CD4-positive, alpha-beta memory T cell (primary cell): ENCODE measurements at regions not wholly inside any gene's neighbourhood (a gene's known extent, or its start where the extent isn't known, plus 50 kb on each side); places are given as distances from the start of the nearest gene placed in this dataset.

Experiments
- CTCF ChIA-PET: fragments of 350-600 bp; sonication (Branson Sonifier 250); formaldehyde crosslinking; loops from one replicate; lab custom pipeline; 2021; ENCODE audit warnings: inconsistent platforms; ENCODE audit not compliant: partially characterized antibody; lab: Charles Lee
- POLR2A ChIA-PET: fragments of 350-600 bp; sonication (Branson Sonifier 250); formaldehyde crosslinking; loops from one replicate; lab custom pipeline; 2021; ENCODE audit not compliant: partially characterized antibody; lab: Charles Lee
- DNase-seq, 5 donors: peaks; one replicate each; pipeline versions ENCODE4 v3.0.0 to v3.0.0-alpha.2; 2020 to 2022; ENCODE audit warnings: mixed read lengths in 1 of 5
- H3K27ac ChIP-seq: one replicate; pipeline ENCODE4 v1.7.0; 2013; ENCODE audit warnings: low read depth, low read length
- H3K27me3 ChIP-seq: 2 replicates; pipeline ENCODE4 v1.7.0; 2013; ENCODE audit warnings: mild to moderate bottlenecking, low read length, moderate library complexity; ENCODE audit not compliant: insufficient read depth
- H3K36me3 ChIP-seq: 2 replicates; pipeline ENCODE4 v1.7.0; 2013; ENCODE audit warnings: mild to moderate bottlenecking, low read length, moderate library complexity; ENCODE audit not compliant: insufficient read depth
- H3K4me1 ChIP-seq: 2 replicates; pipeline ENCODE4 v1.7.0; 2013; ENCODE audit warnings: mild to moderate bottlenecking, low read length, moderate library complexity; ENCODE audit not compliant: insufficient read depth
- H3K4me3 ChIP-seq, 2 donors: one replicate each; pipeline ENCODE4 v1.7.0; 2013; ENCODE audit warnings: low read length in 2 of 2, mild to moderate bottlenecking in 1 of 2
- H3K9me3 ChIP-seq, 2 donors: one replicate each; pipeline ENCODE4 v1.7.0; 2013; ENCODE audit warnings: low read length in 2 of 2, control low read depth in 1 of 2; ENCODE audit not compliant: control insufficient read depth in 1 of 2
- H3K27ac Mint-ChIP-seq, 7 donors: one replicate each; pipeline ENCODE4 v1.8.0; 2020 to 2021; ENCODE audit warnings: mixed read lengths in 7 of 7, mild to moderate bottlenecking in 6 of 7, inconsistent platforms in 3 of 7, moderate library complexity in 3 of 7
- H3K27me3 Mint-ChIP-seq, 2 donors: one replicate each; pipeline ENCODE4 v1.8.0; 2020 to 2021; ENCODE audit warnings: mixed read lengths in 2 of 2
- H3K36me3 Mint-ChIP-seq, 2 donors: one replicate each; pipeline ENCODE4 v1.8.0; 2020 to 2021; ENCODE audit warnings: mixed read lengths in 2 of 2, inconsistent platforms in 1 of 2, mild to moderate bottlenecking in 1 of 2
- H3K4me1 Mint-ChIP-seq, 4 donors: one replicate each; pipeline ENCODE4 v1.8.0; 2020 to 2021; ENCODE audit warnings: mixed read lengths in 4 of 4, mild to moderate bottlenecking in 1 of 4
- H3K4me3 Mint-ChIP-seq, 8 donors: one replicate each; pipeline ENCODE4 v1.8.0; 2020 to 2021; ENCODE audit warnings: mixed read lengths in 8 of 8, mild to moderate bottlenecking in 7 of 8, moderate library complexity in 6 of 8, inconsistent platforms in 3 of 8
- H3K9me3 Mint-ChIP-seq, 8 donors: one replicate each; pipeline ENCODE4 v1.8.0; 2020 to 2021; ENCODE audit warnings: mixed read lengths in 8 of 8, mild to moderate bottlenecking in 5 of 8, inconsistent platforms in 3 of 8, moderate library complexity in 1 of 8
- intact Hi-C: fragments of 100-400 bp; cut with micrococcal nuclease; formaldehyde crosslinking; loops from one replicate; pipeline ENCODE4 v1.15.1; 2023

DNA sequence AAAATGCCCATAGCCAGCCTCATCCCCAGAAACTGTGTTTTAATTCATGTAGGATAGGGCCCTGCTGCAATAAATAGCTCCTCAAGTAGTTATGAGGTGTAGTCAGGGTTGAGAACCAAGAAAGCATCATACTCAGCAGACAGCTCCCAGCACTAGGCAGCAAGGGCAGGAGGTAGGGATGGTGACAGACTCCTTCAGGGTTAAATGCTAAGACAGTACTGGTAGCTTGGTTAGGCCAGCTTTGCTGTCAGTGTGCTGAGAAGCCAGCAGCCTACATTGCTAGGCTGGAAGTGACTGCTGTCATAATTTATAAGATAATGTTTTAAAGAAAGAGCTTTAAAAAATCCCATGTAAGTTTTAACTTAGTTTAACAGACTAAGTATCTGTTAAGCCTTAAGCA, 113.9 kb upstream of the IMMP2L start:
- no peak for DNase-seq
- peaks cover 4 to 8% of the 10 kb centered on the region in 2 donors for H3K27me3 Mint-ChIP-seq
- no peaks in the 10 kb centered on the region for H3K27me3 ChIP-seq
- no peak overlapping the region for H3K4me3 Mint-ChIP-seq
- ChIA-PET CTCF (interaction anchor here (0.8 to 1.1 kb wide), 2 partner anchors 10 to 60 kb away, joined by 3 read pairs; no protein-coding TSS in a partner anchor), POLR2A (no interaction called here)
- intact Hi-C loops = no loop called here
- H3K27ac Mint-ChIP-seq = no peak overlapping the region
- H3K27ac ChIP-seq = no peak overlapping the region
- no peaks in the 10 kb centered on the region for H3K4me1 Mint-ChIP-seq
- H3K9me3 ChIP-seq = no peaks in the 10 kb centered on the region
- H3K9me3 Mint-ChIP-seq = peaks cover 0 to 2% (median 0%) of the 10 kb centered on the region in 8 donors
- no peak overlapping the region for H3K4me3 ChIP-seq
- no peaks in the 10 kb centered on the region for H3K36me3 ChIP-seq
- H3K4me1 ChIP-seq = no peaks in the 10 kb centered on the region
- H3K36me3 Mint-ChIP-seq = no peaks in the 10 kb centered on the region

DNA sequence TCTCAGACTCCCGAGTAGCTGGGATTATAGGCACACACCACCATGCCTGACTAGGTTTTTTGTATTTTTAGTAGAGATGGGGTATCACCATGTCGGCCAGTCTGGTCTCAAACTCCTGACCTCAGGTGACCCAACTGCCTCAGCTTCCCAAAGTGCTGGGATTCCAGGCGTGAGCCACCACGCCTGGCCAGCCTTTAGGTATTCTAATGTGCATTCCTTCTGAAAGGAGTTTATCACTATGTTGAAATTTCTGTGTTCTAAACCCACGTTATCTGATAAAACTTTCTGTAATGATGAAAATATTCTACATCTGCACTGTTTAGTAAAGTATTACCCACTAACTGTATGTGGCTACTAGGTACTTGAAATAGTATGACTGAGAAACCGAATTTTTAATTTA, 110.6 kb upstream of the IMMP2L start:
- Histone ChIP-seq H3K36me3 (no peaks in the 10 kb centered on the region), H3K4me1 (no peaks in the 10 kb centered on the region), H3K27me3 (no peaks in the 10 kb centered on the region), H3K27ac (no peak overlapping the region), H3K4me3 (no peak overlapping the region), H3K9me3 (no peaks in the 10 kb centered on the region)
- Mint-ChIP-seq H3K4me3 (no peak overlapping the region), H3K27me3 (peaks cover 4 to 12% of the 10 kb centered on the region in 2 donors), H3K4me1 (no peaks in the 10 kb centered on the region), H3K36me3 (no peaks in the 10 kb centered on the region), H3K9me3 (no peaks in the 10 kb centered on the region), H3K27ac (no peak overlapping the region)
- DNase-seq = no peak
- ChIA-PET POLR2A (no interaction called here), CTCF (no interaction called here)
- intact Hi-C loops = no loop called here

DNA sequence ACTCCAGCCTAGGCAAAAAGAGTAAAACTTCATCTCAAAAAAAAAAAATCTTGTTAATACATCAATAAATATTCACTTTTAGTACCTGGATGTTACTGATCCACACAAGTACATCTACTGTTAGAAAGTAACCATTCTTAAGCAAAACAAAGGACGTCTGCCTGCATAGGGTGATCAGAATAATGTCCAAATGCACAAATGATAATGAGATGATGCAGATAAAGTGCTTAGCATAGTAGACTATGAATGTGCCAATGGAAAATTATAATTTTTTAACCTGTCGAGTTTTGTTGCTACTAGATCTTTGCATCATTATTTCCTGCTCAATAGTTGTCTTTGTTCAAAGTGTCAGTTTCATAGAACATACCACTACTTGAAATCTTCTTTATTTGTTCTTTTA, 109.6 kb upstream of the IMMP2L start:
- DNase-seq = no peak
- H3K27me3 Mint-ChIP-seq = peaks cover 4 to 14% of the 10 kb centered on the region in 2 donors
- Histone ChIP-seq H3K4me3 (no peak overlapping the region), H3K27me3 (no peaks in the 10 kb centered on the region), H3K9me3 (no peaks in the 10 kb centered on the region), H3K27ac (no peak overlapping the region), H3K36me3 (no peaks in the 10 kb centered on the region), H3K4me1 (no peaks in the 10 kb centered on the region)
- H3K4me1 Mint-ChIP-seq = no peaks in the 10 kb centered on the region
- no peaks in the 10 kb centered on the region for H3K36me3 Mint-ChIP-seq
- ChIA-PET CTCF (no interaction called here), POLR2A (no interaction called here)
- H3K4me3 Mint-ChIP-seq = no peak overlapping the region
- H3K9me3 Mint-ChIP-seq = no peaks in the 10 kb centered on the region
- no peak overlapping the region for H3K27ac Mint-ChIP-seq
- intact Hi-C loops = no loop called here

DNA sequence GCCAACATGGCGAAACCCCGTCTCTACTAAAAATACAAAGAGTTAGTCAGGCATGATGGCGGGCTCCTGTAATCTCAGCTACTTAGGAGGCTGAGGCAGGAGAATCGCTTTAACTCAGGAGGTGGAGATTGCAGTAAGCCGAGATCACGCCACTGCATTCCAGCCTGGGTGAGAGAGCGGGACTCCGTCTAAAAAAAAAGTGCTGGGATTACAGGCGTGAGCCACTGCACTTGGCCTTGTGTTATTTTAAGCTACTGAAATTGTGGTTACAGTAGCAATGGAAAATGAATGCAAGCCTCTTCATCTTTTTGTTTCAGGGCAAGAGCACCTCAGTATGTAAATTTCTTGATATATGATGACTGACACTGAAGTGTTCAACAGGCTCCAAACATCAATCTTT, 106.4 kb upstream of the IMMP2L start:
- H3K27ac Mint-ChIP-seq = no peak overlapping the region
- H3K4me3 Mint-ChIP-seq = no peak overlapping the region
- intact Hi-C loops = no loop called here
- H3K36me3 ChIP-seq = no peaks in the 10 kb centered on the region
- no peaks in the 10 kb centered on the region for H3K27me3 ChIP-seq
- H3K27me3 Mint-ChIP-seq = peaks cover 2 to 14% of the 10 kb centered on the region in 2 donors
- no peaks in the 10 kb centered on the region for H3K9me3 ChIP-seq
- H3K9me3 Mint-ChIP-seq = no peaks in the 10 kb centered on the region
- H3K4me1 ChIP-seq = no peaks in the 10 kb centered on the region
- no peak overlapping the region for H3K27ac ChIP-seq
- POLR2A ChIA-PET = no interaction called here
- H3K4me3 ChIP-seq = no peak overlapping the region
- CTCF ChIA-PET = no interaction called here
- no peak for DNase-seq
- no peaks in the 10 kb centered on the region for H3K36me3 Mint-ChIP-seq
- no peaks in the 10 kb centered on the region for H3K4me1 Mint-ChIP-seq

DNA sequence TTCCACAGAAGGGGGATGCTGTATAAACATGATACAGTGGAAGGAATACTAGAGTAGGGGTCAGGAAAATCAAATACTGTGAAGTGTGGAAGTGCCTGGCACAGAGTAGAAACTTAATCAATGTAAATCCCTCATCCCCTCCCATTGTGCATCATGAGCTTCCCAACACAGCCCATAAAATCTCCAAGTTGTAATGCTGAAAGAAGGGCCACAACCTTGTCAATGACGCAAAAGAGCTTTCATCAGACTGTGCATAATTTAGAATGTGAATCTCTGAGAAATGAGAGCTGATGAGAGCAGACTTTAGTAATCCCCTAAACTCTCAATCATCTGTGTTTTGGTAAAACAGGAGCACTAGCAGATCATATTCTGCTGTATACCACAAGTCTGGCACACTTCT, 105.2 kb upstream of the IMMP2L start:
- H3K27me3 Mint-ChIP-seq = peaks cover 0 to 12% of the 10 kb centered on the region in 2 donors
- H3K9me3 Mint-ChIP-seq = no peaks in the 10 kb centered on the region
- no peaks in the 10 kb centered on the region for H3K4me1 Mint-ChIP-seq
- H3K4me3 ChIP-seq = no peak overlapping the region
- no peak overlapping the region for H3K4me3 Mint-ChIP-seq
- H3K36me3 ChIP-seq = no peaks in the 10 kb centered on the region
- H3K36me3 Mint-ChIP-seq = no peaks in the 10 kb centered on the region
- ChIA-PET POLR2A (no interaction called here), CTCF (no interaction called here)
- DNase-seq = no peak
- no peak overlapping the region for H3K27ac ChIP-seq
- intact Hi-C loops = no loop called here
- no peaks in the 10 kb centered on the region for H3K4me1 ChIP-seq
- no peaks in the 10 kb centered on the region for H3K9me3 ChIP-seq
- no peak overlapping the region for H3K27ac Mint-ChIP-seq
- H3K27me3 ChIP-seq = no peaks in the 10 kb centered on the region

DNA sequence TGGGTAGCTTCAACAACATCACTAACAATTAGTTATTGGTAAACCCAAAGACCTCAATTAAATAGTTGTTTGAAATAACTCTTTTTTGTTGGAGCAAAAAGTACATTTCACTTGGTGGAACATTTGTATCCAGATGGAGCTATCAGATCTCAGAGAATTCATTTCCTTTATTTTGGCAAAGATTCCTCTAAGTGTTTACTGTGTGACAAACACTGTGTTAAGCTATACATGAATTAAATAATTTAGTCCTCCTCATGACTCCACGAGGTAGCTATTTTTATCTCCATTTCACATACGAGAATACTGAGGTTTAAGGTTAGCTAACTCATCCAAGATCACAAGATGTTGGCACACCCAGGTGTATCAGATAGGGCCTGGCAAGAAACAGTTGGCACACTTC, 104.0 kb upstream of the IMMP2L start:
- H3K36me3 ChIP-seq = no peaks in the 10 kb centered on the region
- CTCF ChIA-PET = interaction anchor here (0.8 kb wide), 1 partner anchor 10 kb away, joined by 3 read pairs; no protein-coding TSS in a partner anchor
- DNase-seq = no peak
- no peaks in the 10 kb centered on the region for H3K9me3 ChIP-seq
- no peaks in the 10 kb centered on the region for H3K4me1 ChIP-seq
- Mint-ChIP-seq H3K27me3 (peaks cover 0 to 7% of the 10 kb centered on the region in 2 donors), H3K4me1 (no peaks in the 10 kb centered on the region), H3K36me3 (no peaks in the 10 kb centered on the region), H3K4me3 (no peak overlapping the region), H3K27ac (no peak overlapping the region), H3K9me3 (peaks cover 0 to 2% (median 0%) of the 10 kb centered on the region in 8 donors)
- no peaks in the 10 kb centered on the region for H3K27me3 ChIP-seq
- no peak overlapping the region for H3K27ac ChIP-seq
- intact Hi-C loops = no loop called here
- POLR2A ChIA-PET = no interaction called here
- no peak overlapping the region for H3K4me3 ChIP-seq

DNA sequence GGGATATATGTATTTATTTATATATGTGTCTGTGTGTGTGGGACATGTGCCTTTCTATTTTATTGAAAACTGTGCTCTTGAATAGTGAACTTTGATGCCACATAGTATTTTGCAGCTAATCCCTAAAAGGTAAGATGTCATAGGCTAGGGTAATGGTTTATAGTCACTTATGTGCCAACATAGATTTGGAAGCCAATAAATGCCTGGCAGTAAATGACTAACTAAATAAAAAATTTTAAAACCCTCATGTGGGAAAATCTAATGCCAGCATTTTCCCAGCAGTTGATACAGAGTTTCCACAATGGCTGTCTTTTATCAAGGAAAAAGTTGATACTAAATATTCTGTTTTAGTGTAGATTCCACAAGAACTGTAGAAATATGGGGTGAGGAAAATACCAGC, 101.5 kb upstream of the IMMP2L start:
- H3K9me3 ChIP-seq = no peaks in the 10 kb centered on the region
- no peak for DNase-seq
- H3K4me1 Mint-ChIP-seq = no peaks in the 10 kb centered on the region
- no peak overlapping the region for H3K27ac Mint-ChIP-seq
- ChIA-PET CTCF (no interaction called here), POLR2A (no interaction called here)
- no peaks in the 10 kb centered on the region for H3K4me1 ChIP-seq
- no peak overlapping the region for H3K4me3 ChIP-seq
- peaks cover 0 to 2% (median 0%) of the 10 kb centered on the region in 8 donors for H3K9me3 Mint-ChIP-seq
- no peaks in the 10 kb centered on the region for H3K36me3 Mint-ChIP-seq
- peaks cover 0 to 3% of the 10 kb centered on the region in 2 donors for H3K27me3 Mint-ChIP-seq
- H3K27ac ChIP-seq = no peak overlapping the region
- no peaks in the 10 kb centered on the region for H3K27me3 ChIP-seq
- intact Hi-C loops = no loop called here
- H3K36me3 ChIP-seq = no peaks in the 10 kb centered on the region
- no peak overlapping the region for H3K4me3 Mint-ChIP-seq

DNA sequence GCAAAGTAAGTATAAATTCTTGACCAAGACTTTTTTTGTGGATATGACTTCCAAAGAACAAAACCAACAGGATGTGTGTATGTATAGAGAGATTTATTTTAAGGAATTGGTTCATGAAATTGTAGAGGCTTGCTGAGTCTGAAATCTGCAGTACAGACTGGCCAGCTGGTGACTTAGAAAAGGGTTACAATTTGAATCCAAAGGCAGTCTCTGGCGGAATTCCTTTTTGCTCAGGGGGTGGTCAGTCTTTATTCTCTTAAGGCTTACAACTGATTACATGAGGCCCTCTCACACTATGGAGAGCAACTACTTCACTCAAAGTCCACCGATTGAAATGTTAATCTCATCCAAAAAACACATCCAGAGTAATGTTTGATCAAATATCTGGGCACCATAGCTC, 100.1 kb upstream of the IMMP2L start:
- POLR2A ChIA-PET = no interaction called here
- H3K27me3 ChIP-seq = no peaks in the 10 kb centered on the region
- H3K27ac ChIP-seq = no peak overlapping the region
- no peaks in the 10 kb centered on the region for H3K9me3 ChIP-seq
- no peaks in the 10 kb centered on the region for H3K36me3 ChIP-seq
- intact Hi-C loops = no loop called here
- no peak for DNase-seq
- Mint-ChIP-seq H3K4me1 (no peaks in the 10 kb centered on the region), H3K27me3 (peaks cover 0 to under 1% of the 10 kb centered on the region in 2 donors), H3K36me3 (no peaks in the 10 kb centered on the region), H3K9me3 (peaks cover 0 to 4% (median 0%) of the 10 kb centered on the region in 8 donors), H3K27ac (no peak overlapping the region), H3K4me3 (no peak overlapping the region)
- CTCF ChIA-PET = no interaction called here
- H3K4me1 ChIP-seq = no peaks in the 10 kb centered on the region
- no peak overlapping the region for H3K4me3 ChIP-seq
